Testis (tissue), 2 donors: ENCODE measurements at regions not wholly inside any gene's neighbourhood (a gene's known extent, or its start where the extent isn't known, plus 50 kb on each side); places are given as distances from the start of the nearest gene placed in this dataset.

ENCODE experiments used
- POLR2A ChIP-seq: fragments of 450-650 bp; IDR thresholded peaks from one replicate; pipeline ENCODE4 v1.6.1; 2017; ENCODE audit warnings: antibody characterized with exemption, mild to moderate bottlenecking, moderate library complexity
- TF ChIP-seq, protein P1 (sequence below), 3 experiments: fragments of 450-650 bp in 2 of 3; fragments of 200-600 bp in 1 of 3; sonication (generic) in 1 of 3; IDR thresholded peaks; one replicate each; pipeline ENCODE4 v1.5.1; 2016 to 2019; ENCODE audit warnings: antibody characterized with exemption in 3 of 3, mild to moderate bottlenecking in 2 of 3, moderate library complexity in 1 of 3

DNA sequence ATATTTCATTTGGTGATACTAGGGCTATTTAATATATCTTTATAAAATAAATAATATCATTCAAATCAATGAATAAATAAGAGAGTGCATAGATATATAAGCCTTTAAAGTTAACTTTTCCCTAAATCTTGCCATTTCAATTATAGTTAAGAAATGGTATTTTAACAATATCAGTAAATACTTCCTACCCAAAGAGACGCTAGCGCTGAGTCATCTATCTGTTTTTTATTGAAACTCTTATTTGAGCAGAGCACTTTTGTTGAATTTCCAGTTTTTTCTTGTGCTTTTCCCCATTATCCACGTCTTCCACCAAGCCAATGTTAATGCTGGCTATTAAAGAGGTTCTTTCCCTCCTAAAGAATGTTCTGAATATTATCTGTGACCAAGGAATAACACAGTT is 639.3 kb downstream of the DSC3 start:
- TF ChIP-seq, protein P1, sequence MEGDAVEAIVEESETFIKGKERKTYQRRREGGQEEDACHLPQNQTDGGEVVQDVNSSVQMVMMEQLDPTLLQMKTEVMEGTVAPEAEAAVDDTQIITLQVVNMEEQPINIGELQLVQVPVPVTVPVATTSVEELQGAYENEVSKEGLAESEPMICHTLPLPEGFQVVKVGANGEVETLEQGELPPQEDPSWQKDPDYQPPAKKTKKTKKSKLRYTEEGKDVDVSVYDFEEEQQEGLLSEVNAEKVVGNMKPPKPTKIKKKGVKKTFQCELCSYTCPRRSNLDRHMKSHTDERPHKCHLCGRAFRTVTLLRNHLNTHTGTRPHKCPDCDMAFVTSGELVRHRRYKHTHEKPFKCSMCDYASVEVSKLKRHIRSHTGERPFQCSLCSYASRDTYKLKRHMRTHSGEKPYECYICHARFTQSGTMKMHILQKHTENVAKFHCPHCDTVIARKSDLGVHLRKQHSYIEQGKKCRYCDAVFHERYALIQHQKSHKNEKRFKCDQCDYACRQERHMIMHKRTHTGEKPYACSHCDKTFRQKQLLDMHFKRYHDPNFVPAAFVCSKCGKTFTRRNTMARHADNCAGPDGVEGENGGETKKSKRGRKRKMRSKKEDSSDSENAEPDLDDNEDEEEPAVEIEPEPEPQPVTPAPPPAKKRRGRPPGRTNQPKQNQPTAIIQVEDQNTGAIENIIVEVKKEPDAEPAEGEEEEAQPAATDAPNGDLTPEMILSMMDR (IDR thresholded peaks at IDR 0.05) = no peak
- TF ChIP-seq POLR2A = no peak
